LNCAP (cell line): ENCODE measurements at regions not wholly inside any gene's neighbourhood (a gene's known extent, or its start where the extent isn't known, plus 50 kb on each side); places are given as distances from the start of the nearest gene placed in this dataset.

Experiments
- TF ChIP-seq, protein P1 (sequence below): fragments of 450-650 bp; IDR thresholded peaks from 2 replicates; pipeline ENCODE4 v1.5.1; 2017; ENCODE audit warnings: mild to moderate bottlenecking

DNA sequence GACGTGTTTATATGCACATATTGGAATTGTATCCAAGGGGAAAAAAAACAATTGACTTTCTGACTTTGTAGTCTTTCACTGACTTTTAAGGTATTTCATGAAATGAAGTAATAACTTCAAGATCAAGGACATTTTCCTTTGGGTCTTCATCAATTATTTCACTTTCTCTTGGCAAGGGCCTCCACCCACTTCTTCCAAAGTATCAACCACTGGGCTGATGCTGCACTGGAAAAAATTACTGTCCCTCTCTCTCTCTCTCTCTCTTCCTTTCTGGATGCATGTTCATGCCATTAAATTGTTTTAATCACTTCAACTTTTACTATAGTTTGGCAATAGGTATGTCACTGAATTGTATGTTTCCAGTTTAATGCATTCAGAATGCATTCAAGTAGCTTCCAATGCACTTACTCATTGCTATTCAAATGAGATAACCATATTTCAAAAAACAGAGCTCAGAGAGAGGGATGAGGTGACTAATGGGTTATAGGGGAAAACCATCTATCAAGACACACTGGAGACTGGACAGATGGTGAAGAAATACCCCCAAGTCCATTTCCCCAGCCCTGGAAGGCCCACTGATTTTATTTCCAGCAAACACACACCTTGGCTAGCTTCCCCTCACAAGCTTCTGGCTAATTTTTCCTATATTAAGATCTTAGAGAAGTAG, 585.3 kb downstream of the EBF1 start:
- TF ChIP-seq, protein P1, sequence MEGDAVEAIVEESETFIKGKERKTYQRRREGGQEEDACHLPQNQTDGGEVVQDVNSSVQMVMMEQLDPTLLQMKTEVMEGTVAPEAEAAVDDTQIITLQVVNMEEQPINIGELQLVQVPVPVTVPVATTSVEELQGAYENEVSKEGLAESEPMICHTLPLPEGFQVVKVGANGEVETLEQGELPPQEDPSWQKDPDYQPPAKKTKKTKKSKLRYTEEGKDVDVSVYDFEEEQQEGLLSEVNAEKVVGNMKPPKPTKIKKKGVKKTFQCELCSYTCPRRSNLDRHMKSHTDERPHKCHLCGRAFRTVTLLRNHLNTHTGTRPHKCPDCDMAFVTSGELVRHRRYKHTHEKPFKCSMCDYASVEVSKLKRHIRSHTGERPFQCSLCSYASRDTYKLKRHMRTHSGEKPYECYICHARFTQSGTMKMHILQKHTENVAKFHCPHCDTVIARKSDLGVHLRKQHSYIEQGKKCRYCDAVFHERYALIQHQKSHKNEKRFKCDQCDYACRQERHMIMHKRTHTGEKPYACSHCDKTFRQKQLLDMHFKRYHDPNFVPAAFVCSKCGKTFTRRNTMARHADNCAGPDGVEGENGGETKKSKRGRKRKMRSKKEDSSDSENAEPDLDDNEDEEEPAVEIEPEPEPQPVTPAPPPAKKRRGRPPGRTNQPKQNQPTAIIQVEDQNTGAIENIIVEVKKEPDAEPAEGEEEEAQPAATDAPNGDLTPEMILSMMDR = no peak

DNA sequence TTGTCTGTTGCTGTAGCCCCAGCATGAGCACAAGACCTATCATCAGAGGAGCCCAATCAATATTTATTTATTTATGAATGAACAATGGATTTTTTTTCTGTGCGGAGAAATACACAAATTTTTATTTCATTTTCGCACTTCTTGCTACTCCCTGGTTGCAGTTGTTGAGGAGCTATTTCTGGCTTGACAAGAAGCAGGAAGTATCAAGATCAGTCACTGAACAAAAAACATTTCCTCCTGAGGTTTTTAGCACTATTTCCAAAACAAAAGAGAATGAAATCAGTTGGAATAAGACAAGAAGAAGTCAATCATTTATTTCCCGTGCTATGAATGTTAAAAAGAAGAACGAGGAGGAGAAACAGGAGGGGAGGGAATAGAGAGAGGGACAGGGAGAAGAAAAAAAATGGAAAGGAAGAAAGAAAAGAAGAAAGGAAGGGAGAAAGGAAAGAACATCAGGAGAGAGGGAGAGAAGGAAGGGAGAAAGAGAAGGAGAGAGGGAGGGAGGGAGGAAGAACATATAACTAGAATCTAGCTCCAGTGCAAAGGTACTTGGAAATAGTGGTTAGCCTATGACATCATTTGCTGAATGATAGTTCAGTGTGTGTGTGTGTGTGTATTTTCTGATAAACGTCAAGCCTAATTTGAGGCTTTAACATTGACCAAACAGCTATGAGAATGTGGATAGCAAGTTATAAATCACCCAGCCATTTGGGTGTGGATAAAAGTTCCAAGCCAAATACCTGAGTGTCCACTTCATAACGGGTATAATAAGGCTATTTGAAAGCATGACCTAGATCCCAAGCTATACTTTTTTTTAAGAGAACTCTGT, 586.0 kb downstream of the EBF1 start:
- TF ChIP-seq, protein P1 = no peak

DNA sequence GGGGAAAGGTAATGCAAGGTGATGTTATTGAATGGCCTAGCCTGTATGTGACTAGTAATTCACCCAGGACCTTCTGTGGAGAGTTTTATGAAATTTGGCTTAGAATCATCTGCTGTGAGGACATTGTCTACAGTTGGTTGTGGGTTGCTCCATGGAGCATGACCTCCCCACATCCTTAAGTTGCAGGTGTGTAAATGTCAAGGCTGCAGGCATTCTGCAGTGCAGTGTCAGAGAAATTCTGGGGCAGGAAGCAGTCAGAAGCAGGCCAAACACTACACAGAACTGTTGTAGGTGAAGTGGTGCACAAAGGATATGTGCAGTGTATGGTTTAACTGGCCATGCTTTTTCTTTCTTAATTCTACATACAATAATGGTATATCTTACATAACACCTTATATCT, 588.3 kb downstream of the EBF1 start:
- TF ChIP-seq, protein P1 = no peak

DNA sequence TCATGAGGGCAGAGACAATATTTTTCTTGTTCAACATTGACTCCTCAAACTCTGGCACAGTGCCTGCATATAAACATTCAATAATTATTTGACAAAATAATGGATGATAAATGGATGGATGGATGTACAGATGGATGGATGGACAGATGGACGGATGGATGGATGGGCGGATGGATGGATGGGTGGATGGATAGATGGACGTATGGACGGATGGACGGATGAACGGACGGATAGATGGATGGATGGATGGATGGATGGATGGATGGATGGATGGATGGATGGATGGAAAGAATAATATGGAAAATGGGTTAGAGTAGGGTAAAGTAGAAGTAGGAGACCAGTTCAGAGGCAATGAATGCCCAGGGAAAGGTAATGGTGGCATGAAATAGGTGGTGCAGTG, 589.2 kb downstream of the EBF1 start:
- TF ChIP-seq, protein P1 = no peak

DNA sequence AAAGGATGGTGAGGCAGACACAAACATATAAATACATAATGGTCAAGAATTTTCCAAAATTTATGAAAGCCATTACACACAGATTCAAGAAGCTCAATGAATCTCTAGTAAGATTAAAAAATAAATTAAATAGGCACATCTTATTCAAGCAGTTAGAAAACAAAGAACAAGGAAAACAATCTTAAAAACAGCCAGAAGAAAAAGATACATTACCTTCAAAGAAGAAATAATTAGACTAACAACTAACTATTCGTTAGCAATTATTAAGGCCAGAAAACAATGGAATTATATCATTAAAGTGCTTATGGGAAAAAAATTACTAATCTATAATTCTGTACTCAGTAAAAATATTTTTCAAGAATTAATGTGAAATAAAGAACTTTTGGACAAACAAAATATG, 593.1 kb downstream of the EBF1 start:
- TF ChIP-seq, protein P1 = no peak

DNA sequence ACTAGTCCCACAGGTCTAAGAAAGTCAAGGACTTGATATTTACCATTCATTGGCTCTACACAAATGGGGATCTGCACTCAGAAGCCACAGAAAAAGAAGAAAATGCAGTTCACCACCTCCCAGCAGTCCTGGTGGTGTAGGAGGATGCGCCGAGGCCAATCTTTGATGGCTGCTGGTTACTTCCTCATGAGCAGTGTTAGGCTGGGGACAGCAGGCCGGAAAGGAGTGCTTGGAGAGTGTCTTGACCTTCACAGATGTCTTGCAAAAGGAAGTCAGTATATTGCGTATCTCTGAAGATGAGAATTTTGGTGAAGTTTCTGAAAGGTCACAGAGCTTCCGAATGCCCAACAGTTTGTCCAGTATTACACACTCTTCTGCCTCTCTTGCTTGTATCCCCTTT, 597.0 kb downstream of the EBF1 start:
- TF ChIP-seq, protein P1 = no peak

DNA sequence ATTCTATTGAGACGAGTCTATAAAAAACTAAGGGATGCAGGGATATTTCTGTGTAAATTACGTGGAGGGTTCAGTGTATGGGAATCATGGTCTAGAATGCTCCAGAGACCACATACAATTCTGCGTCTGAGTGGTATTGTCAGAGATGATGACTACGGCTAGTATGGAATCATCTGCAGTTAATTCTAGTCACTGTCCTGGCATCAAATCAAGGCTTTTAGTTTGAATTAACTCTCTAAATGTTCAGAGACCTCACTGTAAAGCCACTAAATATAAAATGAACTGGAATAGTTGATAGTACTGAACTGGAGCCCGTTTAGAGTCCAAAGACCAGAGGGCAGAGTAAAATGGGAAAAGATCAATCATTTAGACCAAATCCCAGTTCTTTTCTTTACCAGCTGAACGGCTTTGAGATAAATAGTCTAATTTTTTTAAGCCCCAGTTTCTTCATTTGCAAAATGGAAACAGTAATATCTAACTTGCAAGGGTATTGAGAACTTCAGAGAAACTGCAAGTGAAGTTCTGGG, 599.8 kb downstream of the EBF1 start:
- TF ChIP-seq, protein P1 = no peak
